BJ (cell line): ENCODE measurements at regions not wholly inside any gene's neighbourhood (a gene's known extent, or its start where the extent isn't known, plus 50 kb on each side); places are given as distances from the start of the nearest gene placed in this dataset.

ENCODE experiments used
- CTCF ChIA-PET: fragments of 350-600 bp; formaldehyde crosslinking; extraction: SDS; loops from one replicate; lab custom pipeline; 2021; ENCODE audit warnings: antibody characterized with exemption, inconsistent platforms; lab: Yijun Ruan, JAX
- POLR2A ChIA-PET: fragments of 300-600 bp; sonication (Branson Sonifier 250); formaldehyde crosslinking; extraction: SDS; loops from one replicate; lab custom pipeline; 2021; ENCODE audit warnings: antibody characterized with exemption; lab: Charles Lee
- DNase-seq: peaks from one replicate; pipeline ENCODE4 v3.0.0-alpha.2; 2011; ENCODE audit warnings: low read depth
- H3K27me3 ChIP-seq: 2 replicates; pipeline ENCODE4 v1.6.0; 2011; ENCODE audit warnings: low read length; ENCODE audit not compliant: control insufficient read depth, insufficient read depth
- H3K36me3 ChIP-seq: 2 replicates; pipeline ENCODE4 v1.5.1; 2011; ENCODE audit warnings: low read length; ENCODE audit not compliant: control insufficient read depth, insufficient read depth
- H3K4me3 ChIP-seq: 2 replicates; pipeline ENCODE4 v1.5.1; 2011; ENCODE audit warnings: low read depth, mild to moderate bottlenecking, control low read depth, low read length
- TF ChIP-seq, protein P1 (sequence below): IDR thresholded peaks from 2 replicates; pipeline ENCODE4 v1.5.1; 2011; ENCODE audit warnings: low read depth, mild to moderate bottlenecking, control low read depth, inconsistent platforms, low read length, moderate library complexity; ENCODE audit not compliant: insufficient read depth

GRCh38 chr4:107215222-107215621 lies 179.1 kb upstream of the DKK2 start:
- no peaks in the 10 kb centered on the region for H3K36me3 ChIP-seq
- DNase-seq, result no peak
- TF ChIP-seq, protein P1, sequence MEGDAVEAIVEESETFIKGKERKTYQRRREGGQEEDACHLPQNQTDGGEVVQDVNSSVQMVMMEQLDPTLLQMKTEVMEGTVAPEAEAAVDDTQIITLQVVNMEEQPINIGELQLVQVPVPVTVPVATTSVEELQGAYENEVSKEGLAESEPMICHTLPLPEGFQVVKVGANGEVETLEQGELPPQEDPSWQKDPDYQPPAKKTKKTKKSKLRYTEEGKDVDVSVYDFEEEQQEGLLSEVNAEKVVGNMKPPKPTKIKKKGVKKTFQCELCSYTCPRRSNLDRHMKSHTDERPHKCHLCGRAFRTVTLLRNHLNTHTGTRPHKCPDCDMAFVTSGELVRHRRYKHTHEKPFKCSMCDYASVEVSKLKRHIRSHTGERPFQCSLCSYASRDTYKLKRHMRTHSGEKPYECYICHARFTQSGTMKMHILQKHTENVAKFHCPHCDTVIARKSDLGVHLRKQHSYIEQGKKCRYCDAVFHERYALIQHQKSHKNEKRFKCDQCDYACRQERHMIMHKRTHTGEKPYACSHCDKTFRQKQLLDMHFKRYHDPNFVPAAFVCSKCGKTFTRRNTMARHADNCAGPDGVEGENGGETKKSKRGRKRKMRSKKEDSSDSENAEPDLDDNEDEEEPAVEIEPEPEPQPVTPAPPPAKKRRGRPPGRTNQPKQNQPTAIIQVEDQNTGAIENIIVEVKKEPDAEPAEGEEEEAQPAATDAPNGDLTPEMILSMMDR, result no peak
- H3K27me3 ChIP-seq, result no peaks in the 10 kb centered on the region
- H3K4me3 ChIP-seq, result no peak overlapping the region
- ChIA-PET CTCF (no interaction called here), POLR2A (no interaction called here)

DNA sequence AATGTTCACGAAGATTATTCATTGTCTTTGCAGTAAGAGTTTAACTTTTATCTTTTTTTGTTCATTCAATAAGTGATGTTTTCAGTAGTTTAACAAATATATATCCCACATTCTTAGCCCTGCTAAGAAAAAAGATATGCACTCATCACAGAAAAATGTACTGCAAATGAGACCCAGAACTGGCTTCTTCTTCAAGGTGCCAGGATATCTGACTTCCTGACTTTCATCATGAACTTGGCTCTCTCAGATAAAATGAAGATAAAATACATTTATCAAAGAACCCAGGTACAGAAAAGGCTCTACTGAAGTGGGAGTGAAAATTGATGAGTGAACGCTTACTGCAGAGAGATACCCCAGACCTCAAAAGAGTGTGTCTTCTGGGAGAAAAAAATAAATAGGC lies 177.8 kb upstream of the DKK2 start:
- POLR2A ChIA-PET, result no interaction called here
- no peak for DNase-seq
- no peak overlapping the region for H3K4me3 ChIP-seq
- no peaks in the 10 kb centered on the region for H3K36me3 ChIP-seq
- no peaks in the 10 kb centered on the region for H3K27me3 ChIP-seq
- TF ChIP-seq, protein P1, result no peak
- CTCF ChIA-PET, result no interaction called here

- peak; percentile 35 for DNase-seq
- TF ChIP-seq, protein P1, result peak; percentile 20; the same call in 1 of the 2 replicates
- no peak overlapping the region for H3K4me3 ChIP-seq
- ChIA-PET POLR2A (no interaction called here), CTCF (no interaction called here)
- no peaks in the 10 kb centered on the region for H3K36me3 ChIP-seq
- no peaks in the 10 kb centered on the region for H3K27me3 ChIP-seq
These were observed 177.3 kb upstream of the DKK2 start for GRCh38 chr4:107213410-107213809.

DNA sequence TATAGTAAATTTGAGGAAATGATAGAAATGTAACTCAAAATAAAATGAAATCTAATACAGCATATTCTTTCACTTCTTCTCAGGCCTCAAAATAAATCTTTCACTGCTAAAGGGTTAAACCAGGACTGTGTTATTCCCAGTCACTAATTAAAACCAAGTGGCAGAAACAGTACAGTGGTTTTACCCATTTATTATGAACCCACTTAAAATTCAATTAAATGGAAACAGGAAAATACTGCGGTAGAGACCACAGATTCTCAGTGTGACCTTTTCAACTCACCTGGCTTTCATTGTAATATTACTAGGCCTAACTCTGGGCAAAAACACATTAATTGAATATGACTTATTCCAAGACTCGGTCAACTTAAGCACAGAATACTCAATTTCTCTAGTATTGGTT lies 176.5 kb upstream of the DKK2 start:
- DNase-seq, result no peak
- ChIA-PET POLR2A (no interaction called here), CTCF (no interaction called here)
- TF ChIP-seq, protein P1, result no peak
- Histone ChIP-seq H3K27me3 (no peaks in the 10 kb centered on the region), H3K36me3 (no peaks in the 10 kb centered on the region), H3K4me3 (no peak overlapping the region)

- TF ChIP-seq, protein P1, result no peak
- CTCF ChIA-PET, result interaction anchor here (0.9 kb wide), 1 partner anchor 27 kb away, joined by 5 read pairs; no protein-coding TSS in a partner anchor
- peak overlapping the region; percentile 43 for H3K4me3 ChIP-seq
- no peak for DNase-seq
- POLR2A ChIA-PET, result no interaction called here
- H3K27me3 ChIP-seq, result no peaks in the 10 kb centered on the region
- H3K36me3 ChIP-seq, result no peaks in the 10 kb centered on the region
These were observed 174.5 kb upstream of the DKK2 start for GRCh38 chr4:107210450-107211239.
